HG03139 (cell line): ENCODE measurements at regions not wholly inside any gene's neighbourhood (a gene's known extent, or its start where the extent isn't known, plus 50 kb on each side); places are given as distances from the start of the nearest gene placed in this dataset.
"Not testable (repeated sequence)": the region's sequence is repeated elsewhere in the genome, so short reads cannot be mapped to it uniquely, and the experiment has no call there.

Source experiments
- ATAC-seq: cut with Tn5 transposase; IDR thresholded peaks from one replicate; pipeline ENCODE4 v1.9.1; 2021; ENCODE audit not compliant: unreplicated experiment

- no peak for ATAC-seq
These were observed 230.8 kb downstream of the ZNF608 start for GRCh38 chr5:124515497-124516245.

- ATAC-seq = no peak
These were observed 231.5 kb downstream of the ZNF608 start for GRCh38 chr5:124514956-124515355.

- no peak for ATAC-seq
These were observed 233.3 kb downstream of the ZNF608 start for GRCh38 chr5:124512952-124513632.

- ATAC-seq = no peak
These were observed 234.2 kb downstream of the ZNF608 start for GRCh38 chr5:124512236-124512635.

- no peak for ATAC-seq
These were observed 234.6 kb downstream of the ZNF608 start for GRCh38 chr5:124511791-124512190.

GRCh38 chr5:124507688-124508087, 238.8 kb downstream of the ZNF608 start:
- no peak for ATAC-seq

- no peak for ATAC-seq
These were observed 242.1 kb downstream of the ZNF608 start for GRCh38 chr5:124504081-124504916.

GRCh38 chr5:124502551-124502950, 243.9 kb downstream of the ZNF608 start:
- no peak for ATAC-seq

- not testable (repeated sequence) for ATAC-seq
These were observed 246.6 kb downstream of the ZNF608 start for GRCh38 chr5:124499818-124500217.

- ATAC-seq = not testable (repeated sequence)
These were observed 249.5 kb downstream of the ZNF608 start for GRCh38 chr5:124496968-124497367.

- ATAC-seq = no peak
These were observed 251.8 kb downstream of the ZNF608 start for GRCh38 chr5:124494540-124495116.

GRCh38 chr5:124492444-124493224, 253.8 kb downstream of the ZNF608 start:
- ATAC-seq = no peak

GRCh38 chr5:124490315-124490714, 256.1 kb downstream of the ZNF608 start:
- ATAC-seq = not testable (repeated sequence)

- ATAC-seq = no peak
These were observed 265.0 kb downstream of the ZNF608 start for GRCh38 chr5:124481419-124481818.

- ATAC-seq = no peak
These were observed 265.5 kb downstream of the ZNF608 start for GRCh38 chr5:124480964-124481363.

GRCh38 chr5:124480022-124480421, 266.4 kb downstream of the ZNF608 start:
- no peak for ATAC-seq

- no peak for ATAC-seq
These were observed 268.2 kb downstream of the ZNF608 start for GRCh38 chr5:124478264-124478663.

- ATAC-seq = no peak
These were observed 268.9 kb downstream of the ZNF608 start for GRCh38 chr5:124477577-124477976.

- ATAC-seq = no peak
These were observed 269.4 kb downstream of the ZNF608 start for GRCh38 chr5:124477062-124477461.

GRCh38 chr5:124474528-124475215, 271.8 kb downstream of the ZNF608 start:
- ATAC-seq = no peak
